ENCODE measurements at regions not wholly inside any gene's neighbourhood (a gene's known extent, or its start where the extent isn't known, plus 50 kb on each side); places are given as distances from the start of the nearest gene placed in this dataset.

DNA sequence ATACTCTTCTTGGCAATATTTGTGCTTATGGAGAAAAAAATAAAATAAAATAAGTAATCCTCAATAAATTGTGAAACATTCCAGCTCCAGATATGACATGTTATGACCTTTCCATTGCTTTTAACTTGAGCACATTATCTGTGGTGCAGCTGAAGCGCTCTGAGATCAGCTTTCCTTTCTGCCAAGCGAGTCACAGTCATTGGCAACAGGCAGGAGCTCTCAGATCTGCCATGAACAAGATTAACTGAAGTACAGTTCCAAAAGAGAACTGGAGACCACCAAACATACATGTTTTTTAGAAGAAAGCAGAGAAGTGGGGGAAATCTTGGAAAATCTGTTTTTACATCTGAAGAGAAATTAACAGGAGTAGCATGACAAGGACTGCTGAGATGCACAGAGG lies 89.2 kb upstream of the DSCAM start:
- H3K36me3 Mint-ChIP-seq (ENCODE audit: low read depth) = no peaks in the 10 kb centered on the region
- H3K27me3 Mint-ChIP-seq (ENCODE audit: insufficient read depth) = peaks cover 3% of the 10 kb centered on the region
- TF ChIP-seq, protein P1, sequence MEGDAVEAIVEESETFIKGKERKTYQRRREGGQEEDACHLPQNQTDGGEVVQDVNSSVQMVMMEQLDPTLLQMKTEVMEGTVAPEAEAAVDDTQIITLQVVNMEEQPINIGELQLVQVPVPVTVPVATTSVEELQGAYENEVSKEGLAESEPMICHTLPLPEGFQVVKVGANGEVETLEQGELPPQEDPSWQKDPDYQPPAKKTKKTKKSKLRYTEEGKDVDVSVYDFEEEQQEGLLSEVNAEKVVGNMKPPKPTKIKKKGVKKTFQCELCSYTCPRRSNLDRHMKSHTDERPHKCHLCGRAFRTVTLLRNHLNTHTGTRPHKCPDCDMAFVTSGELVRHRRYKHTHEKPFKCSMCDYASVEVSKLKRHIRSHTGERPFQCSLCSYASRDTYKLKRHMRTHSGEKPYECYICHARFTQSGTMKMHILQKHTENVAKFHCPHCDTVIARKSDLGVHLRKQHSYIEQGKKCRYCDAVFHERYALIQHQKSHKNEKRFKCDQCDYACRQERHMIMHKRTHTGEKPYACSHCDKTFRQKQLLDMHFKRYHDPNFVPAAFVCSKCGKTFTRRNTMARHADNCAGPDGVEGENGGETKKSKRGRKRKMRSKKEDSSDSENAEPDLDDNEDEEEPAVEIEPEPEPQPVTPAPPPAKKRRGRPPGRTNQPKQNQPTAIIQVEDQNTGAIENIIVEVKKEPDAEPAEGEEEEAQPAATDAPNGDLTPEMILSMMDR (IDR thresholded peaks at IDR 0.05) = no peak
- DNase-seq = no peak
- no peak overlapping the region for H3K27ac Mint-ChIP-seq
- H3K9me3 Mint-ChIP-seq = peaks cover 14% of the 10 kb centered on the region
- H3K4me3 Mint-ChIP-seq = no peak overlapping the region
- H3K4me1 Mint-ChIP-seq (ENCODE audit: low read depth) = no peaks in the 10 kb centered on the region

DNA sequence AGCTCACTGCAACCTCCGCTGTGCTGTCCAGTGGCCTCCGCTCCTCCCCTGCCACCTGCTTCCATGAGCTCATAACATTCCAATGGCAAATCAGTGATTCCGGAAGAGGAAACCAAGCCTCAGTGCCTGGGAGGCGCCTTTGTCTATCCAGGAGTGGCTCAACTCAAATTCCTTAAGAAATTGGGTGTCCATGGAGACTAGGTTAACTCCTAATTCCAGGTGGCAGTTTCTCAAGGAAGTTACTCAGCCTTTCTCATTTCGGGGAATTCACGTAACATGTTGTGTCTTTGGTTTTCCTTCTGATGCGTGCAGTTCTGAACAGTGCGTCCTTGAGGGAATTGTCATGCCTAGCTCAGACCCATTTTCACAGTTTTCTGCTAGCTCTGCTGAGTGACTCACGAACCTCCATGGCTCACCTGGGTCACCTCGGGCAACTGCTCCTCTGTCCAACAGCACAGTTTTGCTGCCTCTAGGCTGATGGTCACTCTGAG lies 89.9 kb upstream of the DSCAM start:
- TF ChIP-seq, protein P1 (IDR thresholded peaks at IDR 0.05) = no peak
- no peak overlapping the region for H3K27ac Mint-ChIP-seq
- H3K4me3 Mint-ChIP-seq = no peak overlapping the region
- DNase-seq = no peak
- H3K9me3 Mint-ChIP-seq = peaks cover 14% of the 10 kb centered on the region
- no peaks in the 10 kb centered on the region for H3K36me3 Mint-ChIP-seq (ENCODE audit: low read depth)
- H3K27me3 Mint-ChIP-seq (ENCODE audit: insufficient read depth) = peaks cover 2% of the 10 kb centered on the region; the same call in 1 of the 2 replicates
- H3K4me1 Mint-ChIP-seq (ENCODE audit: low read depth) = no peaks in the 10 kb centered on the region

DNA sequence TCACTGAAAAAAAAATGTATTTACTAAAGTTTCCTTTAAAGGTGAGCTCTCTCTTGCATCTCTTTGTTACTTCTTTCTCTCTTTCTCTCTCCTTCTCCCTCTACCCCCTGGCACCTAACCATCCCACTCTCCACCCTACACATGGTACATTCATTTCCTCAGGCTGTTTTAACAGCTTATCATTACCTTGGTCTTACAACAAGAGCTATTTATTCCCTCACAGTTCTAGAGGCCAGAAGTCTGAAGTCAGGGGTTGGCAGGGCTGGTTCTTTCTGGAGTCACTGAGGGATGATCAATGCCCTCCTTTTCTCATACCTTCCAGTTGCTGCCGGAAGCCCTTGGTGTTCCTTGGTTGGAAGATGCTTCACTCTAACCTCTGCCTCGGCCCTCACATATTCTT lies 91.1 kb upstream of the DSCAM start:
- peaks cover 2% of the 10 kb centered on the region; the same call in 1 of the 2 replicates for H3K27me3 Mint-ChIP-seq (ENCODE audit: insufficient read depth)
- no peaks in the 10 kb centered on the region for H3K4me1 Mint-ChIP-seq (ENCODE audit: low read depth)
- DNase-seq = no peak
- no peak overlapping the region for H3K4me3 Mint-ChIP-seq
- TF ChIP-seq, protein P1 (IDR thresholded peaks at IDR 0.05) = no peak
- H3K36me3 Mint-ChIP-seq (ENCODE audit: low read depth) = no peaks in the 10 kb centered on the region
- H3K9me3 Mint-ChIP-seq = peaks cover 16% of the 10 kb centered on the region
- H3K27ac Mint-ChIP-seq = no peak overlapping the region

DNA sequence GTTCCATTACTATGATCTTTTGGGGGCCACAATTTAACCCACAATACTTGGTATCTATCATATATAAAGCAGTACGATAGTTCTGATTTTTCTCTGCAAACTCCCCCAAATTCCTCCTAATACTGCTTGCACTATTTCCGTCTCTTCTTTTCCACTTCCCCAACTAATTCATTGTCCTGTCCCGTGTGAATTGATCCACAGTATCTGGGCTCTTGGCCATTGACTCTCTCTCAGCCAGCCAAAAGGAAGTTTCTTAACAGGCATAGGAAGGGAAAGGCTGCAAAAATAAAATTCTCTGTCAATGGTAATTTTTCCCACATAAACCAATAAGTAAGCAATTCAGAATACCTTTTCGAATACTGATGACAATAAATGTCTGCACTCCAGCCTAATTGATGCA lies 91.7 kb upstream of the DSCAM start:
- no peak overlapping the region for H3K4me3 Mint-ChIP-seq
- no peak for DNase-seq
- H3K36me3 Mint-ChIP-seq (ENCODE audit: low read depth) = no peaks in the 10 kb centered on the region
- H3K4me1 Mint-ChIP-seq (ENCODE audit: low read depth) = no peaks in the 10 kb centered on the region
- H3K9me3 Mint-ChIP-seq = peaks cover 18% of the 10 kb centered on the region
- TF ChIP-seq, protein P1 (IDR thresholded peaks at IDR 0.05) = no peak
- H3K27ac Mint-ChIP-seq = no peak overlapping the region
- peaks cover 2% of the 10 kb centered on the region; the same call in 1 of the 2 replicates for H3K27me3 Mint-ChIP-seq (ENCODE audit: insufficient read depth)

DNA sequence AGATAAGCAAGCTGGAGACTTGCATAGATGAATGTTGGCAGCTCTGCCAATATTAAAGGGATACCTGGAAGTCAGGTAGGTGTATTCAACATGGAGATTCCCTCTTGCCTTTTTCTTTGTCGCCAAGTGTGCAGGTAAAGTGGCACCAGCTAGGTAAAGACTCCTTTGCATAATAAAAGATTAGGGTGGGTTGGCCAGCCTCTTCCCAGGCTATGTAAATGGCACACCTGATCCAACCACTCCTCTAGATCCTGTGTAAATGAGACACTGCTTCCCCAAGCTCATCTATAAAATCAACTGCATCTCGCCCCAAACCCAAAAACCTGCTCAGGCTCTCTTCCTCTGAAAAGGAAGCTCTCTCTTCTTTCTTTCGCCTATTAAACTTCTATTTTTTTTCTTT lies 100.8 kb upstream of the DSCAM start:
- H3K4me1 Mint-ChIP-seq (ENCODE audit: low read depth) = 0 out of 2 replicates have a peak, but pooled peaks cover 5% of the 10 kb centered on the region
- no peaks in the 10 kb centered on the region for H3K36me3 Mint-ChIP-seq (ENCODE audit: low read depth)
- peaks cover 34% of the 10 kb centered on the region for H3K9me3 Mint-ChIP-seq
- H3K27ac Mint-ChIP-seq = no peak overlapping the region
- DNase-seq = no peak
- TF ChIP-seq, protein P1 (IDR thresholded peaks at IDR 0.05) = no peak
- no peak overlapping the region for H3K4me3 Mint-ChIP-seq
- no peaks in the 10 kb centered on the region for H3K27me3 Mint-ChIP-seq (ENCODE audit: insufficient read depth)

DNA sequence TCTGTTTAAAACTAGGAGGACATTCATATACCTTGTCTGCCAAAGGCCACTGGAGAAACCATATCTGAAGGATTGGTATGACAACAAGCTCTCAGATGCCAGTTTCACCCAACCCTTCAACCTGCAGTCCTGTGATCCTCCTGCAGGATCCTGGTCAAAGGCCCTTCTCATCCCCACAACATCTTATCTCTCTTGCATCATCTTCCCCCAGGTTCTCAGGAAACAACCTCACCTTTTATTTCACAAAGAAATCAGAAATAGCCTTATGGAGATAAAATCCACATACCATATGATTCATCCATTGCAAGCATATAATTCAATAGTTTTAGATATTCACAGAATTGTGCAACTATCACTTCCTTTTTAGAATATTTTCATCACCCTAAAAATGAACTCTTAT lies 104.0 kb upstream of the DSCAM start:
- Mint-ChIP-seq H3K27ac (no peak overlapping the region), H3K27me3 (ENCODE audit: insufficient read depth) (no peaks in the 10 kb centered on the region; the same call in 1 of the 2 replicates), H3K9me3 (peaks cover 18% of the 10 kb centered on the region), H3K4me3 (no peak overlapping the region), H3K4me1 (ENCODE audit: low read depth) (0 out of 2 replicates have a peak, but pooled peaks cover 5% of the 10 kb centered on the region), H3K36me3 (ENCODE audit: low read depth) (no peaks in the 10 kb centered on the region)
- TF ChIP-seq, protein P1 (IDR thresholded peaks at IDR 0.05) = no peak
- DNase-seq = no peak
